Ishikawa (cell line): ENCODE measurements at regions not wholly inside any gene's neighbourhood (a gene's known extent, or its start where the extent isn't known, plus 50 kb on each side); places are given as distances from the start of the nearest gene placed in this dataset.

Experiments
- CEBPB ChIP-seq: IDR thresholded peaks from 2 replicates; pipeline ENCODE4 v1.6.1; 2012
- CREB1 ChIP-seq: IDR thresholded peaks from 2 replicates; pipeline ENCODE4 v1.6.1; 2012; ENCODE audit warnings: low read depth
- EGR1 ChIP-seq: IDR thresholded peaks from 2 replicates; pipeline ENCODE4 v1.6.1; 2012
- EP300 ChIP-seq: IDR thresholded peaks from 2 replicates; pipeline ENCODE4 v1.6.1; 2012; ENCODE audit warnings: borderline replicate concordance
- FOXM1 ChIP-seq: IDR thresholded peaks from 2 replicates; pipeline ENCODE4 v1.6.1; 2012; ENCODE audit warnings: low read depth, borderline replicate concordance
- NFIC ChIP-seq: IDR thresholded peaks from 2 replicates; pipeline ENCODE4 v1.6.1; 2012
- RAD21 ChIP-seq: IDR thresholded peaks from 2 replicates; pipeline ENCODE4 v1.6.1; 2012; ENCODE audit warnings: low read depth
- TAF1 ChIP-seq: IDR thresholded peaks from 2 replicates; pipeline ENCODE4 v1.6.1; 2012; ENCODE audit warnings: low read depth, mild to moderate bottlenecking
- TCF12 ChIP-seq: IDR thresholded peaks from 2 replicates; pipeline ENCODE4 v1.6.1; 2012; ENCODE audit warnings: low read depth
- TEAD4 ChIP-seq: IDR thresholded peaks from 2 replicates; pipeline ENCODE4 v1.6.1; 2012
- USF1 ChIP-seq: IDR thresholded peaks from 2 replicates; pipeline ENCODE4 v1.6.1; 2012
- YY1 ChIP-seq: IDR thresholded peaks from 2 replicates; pipeline ENCODE4 v1.6.1; 2012; ENCODE audit warnings: low read depth
- ZBTB7A ChIP-seq: IDR thresholded peaks from 2 replicates; pipeline ENCODE4 v1.6.1; 2012; ENCODE audit warnings: low read depth
- TF ChIP-seq, protein P1 (sequence below): IDR thresholded peaks from 2 replicates; pipeline ENCODE4 v1.6.1; 2012
- TF ChIP-seq, protein P2 (sequence below): IDR thresholded peaks from 2 replicates; pipeline ENCODE4 v1.6.1; 2012; ENCODE audit warnings: low read depth, mild to moderate bottlenecking

DNA sequence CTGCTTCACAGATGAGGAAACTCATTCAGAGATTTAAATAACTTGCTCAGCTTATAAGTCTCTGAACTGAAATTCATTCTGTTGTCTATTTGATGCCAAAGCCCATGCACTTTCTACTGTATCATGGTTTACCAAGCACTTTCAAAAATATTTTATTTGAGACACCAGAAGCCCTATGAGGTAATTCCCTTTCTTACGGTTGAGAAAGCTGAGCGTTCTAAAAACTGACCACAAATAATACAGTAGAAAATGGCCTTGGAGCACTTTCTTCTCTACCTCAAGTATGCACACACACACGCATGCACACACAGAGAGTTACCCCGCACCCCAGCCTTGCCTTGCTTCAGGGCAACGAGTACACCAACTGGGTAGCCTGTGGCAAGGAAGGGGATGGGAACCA, 228.5 kb downstream of the RFC3 start:
- TF ChIP-seq EGR1 (no peak), FOXM1 (no peak), RAD21 (no peak), CEBPB (no peak), YY1 (no peak), EP300 (no peak), TCF12 (no peak), CREB1 (no peak), TEAD4 (no peak), NFIC (no peak)
- TF ChIP-seq, protein P1, sequence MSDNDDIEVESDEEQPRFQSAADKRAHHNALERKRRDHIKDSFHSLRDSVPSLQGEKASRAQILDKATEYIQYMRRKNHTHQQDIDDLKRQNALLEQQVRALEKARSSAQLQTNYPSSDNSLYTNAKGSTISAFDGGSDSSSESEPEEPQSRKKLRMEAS = no peak
- TF ChIP-seq, protein P2, sequence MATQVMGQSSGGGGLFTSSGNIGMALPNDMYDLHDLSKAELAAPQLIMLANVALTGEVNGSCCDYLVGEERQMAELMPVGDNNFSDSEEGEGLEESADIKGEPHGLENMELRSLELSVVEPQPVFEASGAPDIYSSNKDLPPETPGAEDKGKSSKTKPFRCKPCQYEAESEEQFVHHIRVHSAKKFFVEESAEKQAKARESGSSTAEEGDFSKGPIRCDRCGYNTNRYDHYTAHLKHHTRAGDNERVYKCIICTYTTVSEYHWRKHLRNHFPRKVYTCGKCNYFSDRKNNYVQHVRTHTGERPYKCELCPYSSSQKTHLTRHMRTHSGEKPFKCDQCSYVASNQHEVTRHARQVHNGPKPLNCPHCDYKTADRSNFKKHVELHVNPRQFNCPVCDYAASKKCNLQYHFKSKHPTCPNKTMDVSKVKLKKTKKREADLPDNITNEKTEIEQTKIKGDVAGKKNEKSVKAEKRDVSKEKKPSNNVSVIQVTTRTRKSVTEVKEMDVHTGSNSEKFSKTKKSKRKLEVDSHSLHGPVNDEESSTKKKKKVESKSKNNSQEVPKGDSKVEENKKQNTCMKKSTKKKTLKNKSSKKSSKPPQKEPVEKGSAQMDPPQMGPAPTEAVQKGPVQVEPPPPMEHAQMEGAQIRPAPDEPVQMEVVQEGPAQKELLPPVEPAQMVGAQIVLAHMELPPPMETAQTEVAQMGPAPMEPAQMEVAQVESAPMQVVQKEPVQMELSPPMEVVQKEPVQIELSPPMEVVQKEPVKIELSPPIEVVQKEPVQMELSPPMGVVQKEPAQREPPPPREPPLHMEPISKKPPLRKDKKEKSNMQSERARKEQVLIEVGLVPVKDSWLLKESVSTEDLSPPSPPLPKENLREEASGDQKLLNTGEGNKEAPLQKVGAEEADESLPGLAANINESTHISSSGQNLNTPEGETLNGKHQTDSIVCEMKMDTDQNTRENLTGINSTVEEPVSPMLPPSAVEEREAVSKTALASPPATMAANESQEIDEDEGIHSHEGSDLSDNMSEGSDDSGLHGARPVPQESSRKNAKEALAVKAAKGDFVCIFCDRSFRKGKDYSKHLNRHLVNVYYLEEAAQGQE = no peak

DNA sequence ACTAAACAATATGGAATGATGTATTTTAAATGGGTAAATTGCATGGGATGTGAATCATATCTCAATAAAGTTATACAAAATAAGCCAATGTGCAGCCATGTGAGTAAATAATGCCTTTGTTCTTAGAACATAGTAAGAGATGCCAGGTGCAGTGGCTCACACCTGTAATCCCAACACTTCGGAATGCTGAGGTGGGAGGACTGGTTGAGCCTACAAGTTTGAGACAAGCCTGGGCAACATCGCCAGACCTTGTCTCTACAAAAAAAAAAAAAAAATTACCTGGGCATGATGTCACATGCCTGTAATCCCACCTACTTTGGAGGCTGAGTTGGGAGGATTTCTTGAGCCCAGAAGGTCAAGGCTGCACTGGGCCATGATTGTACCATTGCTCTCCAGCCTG, 230.7 kb downstream of the RFC3 start:
- TF ChIP-seq FOXM1 = no peak
- TF ChIP-seq USF1 = no peak
- TF ChIP-seq TAF1 = no peak
- no peak for TF ChIP-seq YY1
- no peak for TF ChIP-seq TEAD4
- TF ChIP-seq, protein P1 = no peak
- TF ChIP-seq, protein P2 = no peak
- TF ChIP-seq RAD21 = no peak
- TF ChIP-seq ZBTB7A = no peak
- TF ChIP-seq NFIC = no peak
- no peak for TF ChIP-seq CREB1
- TF ChIP-seq CEBPB = no peak
- TF ChIP-seq TCF12 = no peak

DNA sequence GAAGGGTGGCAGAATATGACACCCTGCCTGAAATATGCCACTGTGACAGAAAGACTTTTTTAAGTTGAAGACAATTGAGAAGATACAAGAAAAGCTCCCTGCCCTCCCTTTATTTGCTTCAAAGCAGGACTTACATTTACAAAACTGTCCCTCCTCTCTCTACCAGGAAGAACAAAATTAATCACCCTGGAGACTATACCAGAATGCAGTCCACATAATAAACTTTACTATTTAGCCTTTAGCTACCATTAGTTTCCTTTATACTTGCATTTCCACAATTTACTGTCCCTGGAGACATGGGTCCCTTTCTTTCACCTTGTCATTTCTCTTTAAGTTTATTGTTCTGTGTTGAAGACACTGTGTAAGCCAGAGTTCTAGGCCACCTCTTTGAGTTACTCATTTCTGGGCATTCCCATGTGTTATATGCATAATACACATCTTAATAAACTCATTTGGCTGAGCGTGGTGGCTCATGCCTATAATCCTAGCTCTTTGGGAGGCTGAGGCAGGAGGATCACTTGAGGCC, 238.8 kb downstream of the RFC3 start:
- TF ChIP-seq USF1 (no peak), TCF12 (no peak), TEAD4 (no peak), FOXM1 (no peak), EGR1 (no peak), TAF1 (no peak), NFIC (no peak), ZBTB7A (no peak), YY1 (no peak), RAD21 (no peak), CEBPB (no peak), CREB1 (no peak), EP300 (no peak)
- TF ChIP-seq, protein P2 = no peak
- TF ChIP-seq, protein P1 = no peak

GRCh38 chr13:34064456-34065205, 246.7 kb downstream of the RFC3 start:
- no peak for TF ChIP-seq ZBTB7A
- TF ChIP-seq TAF1 = no peak
- TF ChIP-seq RAD21 = no peak
- no peak for TF ChIP-seq TEAD4
- TF ChIP-seq CREB1 = no peak
- TF ChIP-seq CEBPB = no peak
- no peak for TF ChIP-seq EP300
- no peak for TF ChIP-seq NFIC
